Common myeloid progenitor, CD34-positive (primary cell): ENCODE measurements at regions not wholly inside any gene's neighbourhood (a gene's known extent, or its start where the extent isn't known, plus 50 kb on each side); places are given as distances from the start of the nearest gene placed in this dataset.

ENCODE experiments used
- CTCF ChIA-PET: fragments of 350-600 bp; sonication (Branson Sonifier 250); formaldehyde crosslinking; loops from one replicate; lab custom pipeline; 2021; ENCODE audit warnings: antibody characterized with exemption; lab: Charles Lee
- POLR2A ChIA-PET: fragments of 350-600 bp; sonication (Branson Sonifier 250); formaldehyde crosslinking; loops from one replicate; lab custom pipeline; 2021; ENCODE audit warnings: antibody characterized with exemption; lab: Charles Lee
- DNase-seq, 3 donors: peaks; one replicate each; pipeline versions ENCODE4 v3.0.0 to v3.0.0-alpha.2; 2013
- H3K27ac ChIP-seq, 2 experiments: 1 replicate in 1 of 2; 2 replicates in 1 of 2; pipeline ENCODE4 v1.7.0; 2013; ENCODE audit warnings: inconsistent platforms in 2 of 2, low read length in 2 of 2, mild to moderate bottlenecking in 2 of 2, low read depth in 1 of 2, moderate library complexity in 1 of 2; ENCODE audit not compliant: severe bottlenecking in 2 of 2, insufficient read depth in 1 of 2, poor library complexity in 1 of 2
- H3K27me3 ChIP-seq, 5 experiments: replicated peaks in 2 of 5; 1 replicate in 3 of 5; 2 replicates in 2 of 5; pipeline versions ENCODE4 v1.6.1 to v1.7.0; 2013; ENCODE audit warnings: low read length in 4 of 5, mild to moderate bottlenecking in 2 of 5, moderate library complexity in 2 of 5, inconsistent platforms in 1 of 5; ENCODE audit not compliant: insufficient read depth in 5 of 5, control insufficient read depth in 4 of 5
- H3K36me3 ChIP-seq, 4 experiments: 1 replicate in 2 of 4; 2 replicates in 2 of 4; pipeline versions ENCODE4 v1.6.1 to v1.7.0; 2013; ENCODE audit warnings: low read length in 3 of 4, control low read depth in 1 of 4, mild to moderate bottlenecking in 1 of 4; ENCODE audit not compliant: control insufficient read depth in 4 of 4, insufficient read depth in 4 of 4
- H3K4me1 ChIP-seq, 4 experiments: 1 replicate in 3 of 4; 2 replicates in 1 of 4; pipeline versions ENCODE4 v1.6.1 to v1.7.1; 2013; ENCODE audit warnings: low read length in 3 of 4, mild to moderate bottlenecking in 3 of 4, control low read depth in 1 of 4, inconsistent platforms in 1 of 4, moderate library complexity in 1 of 4; ENCODE audit not compliant: control insufficient read depth in 4 of 4, insufficient read depth in 4 of 4; ENCODE audit errors: control extremely low read depth in 1 of 4
- H3K4me3 ChIP-seq, 7 experiments: 1 replicate in 4 of 7; 2 replicates in 3 of 7; pipeline versions ENCODE4 v1.5.1 to v1.7.0; 2013; ENCODE audit warnings: mild to moderate bottlenecking in 7 of 7, low read length in 6 of 7, moderate library complexity in 6 of 7, inconsistent platforms in 2 of 7, low read depth in 2 of 7, control low read depth in 1 of 7; ENCODE audit not compliant: insufficient read depth in 4 of 7, control insufficient read depth in 1 of 7; ENCODE audit errors: extremely low read depth in 1 of 7
- H3K9me3 ChIP-seq, 5 experiments: 1 replicate in 4 of 5; 2 replicates in 1 of 5; pipeline versions ENCODE4 v1.6.1 to v1.7.1; 2013; ENCODE audit warnings: low read length in 4 of 5, mild to moderate bottlenecking in 2 of 5, inconsistent platforms in 1 of 5, low read depth in 1 of 5, moderate library complexity in 1 of 5; ENCODE audit not compliant: control insufficient read depth in 4 of 5, insufficient read depth in 2 of 5; ENCODE audit errors: control extremely low read depth in 1 of 5
- WGBS: methylation state at CpG from one replicate; pipeline ENCODE4 v1.1.5; 2013; ENCODE audit not compliant: insufficient coverage; 5-methylcytosine and 5-hydroxymethylcytosine counted together

DNA sequence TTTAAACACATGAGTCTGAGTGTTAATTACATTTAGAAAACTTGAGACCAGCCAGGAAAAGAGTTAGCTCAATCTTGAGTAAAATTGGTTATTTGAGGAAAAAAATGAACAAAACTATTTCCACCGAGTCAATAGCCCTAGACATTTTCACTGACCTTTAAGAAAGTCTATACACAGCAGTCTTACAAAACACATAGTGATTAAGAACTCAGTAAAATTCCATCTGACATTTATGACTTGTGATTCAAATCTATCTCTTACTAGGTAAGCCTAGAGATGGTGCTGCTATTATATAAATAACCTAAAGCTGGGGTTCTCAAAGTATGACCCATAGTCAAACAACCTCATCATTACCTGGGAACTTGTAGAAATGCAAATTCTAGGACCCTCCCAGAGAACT lies 109.1 kb upstream of the COL8A1 start:
- CTCF ChIA-PET, result interaction anchor here (0.7 kb wide), 1 partner anchor 113 kb away, joined by 3 read pairs; no protein-coding TSS in a partner anchor
- H3K4me1 ChIP-seq, result no peaks in the 10 kb centered on the region
- peaks cover 0 to 3% (median 0%) of the 10 kb centered on the region in 5 experiments for H3K9me3 ChIP-seq
- H3K27me3 ChIP-seq, result peaks cover 0 to 3% (median 0%) of the 10 kb centered on the region in 5 experiments
- no CpG with 5 or more reads among the region's 1 CpG for WGBS
- POLR2A ChIA-PET, result no interaction called here
- no peaks in the 10 kb centered on the region for H3K36me3 ChIP-seq
- DNase-seq, result no peak
- no peak overlapping the region for H3K4me3 ChIP-seq
- no peak overlapping the region for H3K27ac ChIP-seq

GRCh38 chr3:99526921-99527320 lies 111.5 kb upstream of the COL8A1 start:
- 94% methylated on average over 2 of the region's 4 CpGs for WGBS
- CTCF ChIA-PET, result no interaction called here
- H3K9me3 ChIP-seq, result peaks cover 0 to 3% (median 0%) of the 10 kb centered on the region in 5 experiments
- H3K4me3 ChIP-seq, result no peak overlapping the region
- POLR2A ChIA-PET, result no interaction called here
- peaks cover 0 to 3% (median 0%) of the 10 kb centered on the region in 5 experiments for H3K27me3 ChIP-seq
- no peaks in the 10 kb centered on the region for H3K36me3 ChIP-seq
- H3K27ac ChIP-seq, result no peak overlapping the region
- no peaks in the 10 kb centered on the region for H3K4me1 ChIP-seq
- no peak for DNase-seq

DNA sequence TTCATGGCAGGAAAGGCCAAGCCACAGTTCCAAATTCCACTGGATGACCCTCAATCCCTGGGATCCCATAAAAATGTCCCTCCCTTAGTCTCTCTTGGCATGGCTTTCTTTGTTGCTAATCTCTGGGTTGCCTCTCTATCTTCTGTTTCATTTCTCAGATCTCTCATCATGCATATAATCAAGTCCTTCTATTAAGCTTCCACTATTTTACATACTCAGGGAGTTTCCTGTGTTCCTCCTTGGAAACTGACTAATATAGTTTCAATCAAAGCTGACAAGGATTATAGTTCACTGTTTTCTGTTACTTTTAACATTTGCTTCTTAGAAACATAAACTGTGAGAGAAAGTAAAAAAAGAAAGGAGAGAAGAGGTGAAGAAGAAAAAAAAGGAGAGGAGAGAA lies 113.8 kb upstream of the COL8A1 start:
- Histone ChIP-seq H3K4me3 (no peak overlapping the region), H3K27me3 (peaks cover 0 to 3% (median 0%) of the 10 kb centered on the region in 5 experiments), H3K4me1 (no peaks in the 10 kb centered on the region), H3K9me3 (peaks cover 0 to 3% (median 0%) of the 10 kb centered on the region in 5 experiments), H3K36me3 (no peaks in the 10 kb centered on the region), H3K27ac (no peak overlapping the region)
- CTCF ChIA-PET, result no interaction called here
- DNase-seq, result no peak
- POLR2A ChIA-PET, result no interaction called here

DNA sequence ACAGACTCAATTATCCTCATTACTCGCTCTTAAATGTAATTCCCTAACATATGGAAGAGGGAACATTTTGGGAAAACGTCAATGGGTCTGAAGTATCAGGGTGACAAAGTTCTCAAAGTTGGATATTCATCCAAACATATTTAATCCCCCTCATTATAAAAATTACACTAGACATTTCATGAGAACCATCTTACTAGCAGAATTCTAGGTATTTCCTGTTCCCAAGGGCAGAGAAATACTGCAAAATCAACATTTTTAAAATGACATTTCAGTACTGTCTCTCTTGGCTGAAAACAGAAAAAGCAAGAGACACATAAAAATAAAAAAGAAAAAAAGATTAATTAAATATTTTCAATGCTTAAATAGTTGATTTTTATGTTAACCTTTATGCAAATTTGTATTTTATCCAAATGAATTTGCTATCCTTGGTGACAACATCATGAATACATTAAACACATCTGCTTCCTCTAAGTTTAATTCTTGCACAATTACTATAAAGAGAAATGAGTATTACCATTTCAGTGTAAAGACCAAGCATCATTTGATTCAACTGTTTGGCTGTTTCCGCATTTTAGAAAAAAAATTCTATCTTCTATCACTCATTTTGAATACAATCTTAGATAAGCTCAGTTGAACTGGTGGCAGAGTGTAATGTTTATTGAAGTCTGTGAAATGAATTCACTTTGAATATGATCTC lies 114.8 kb upstream of the COL8A1 start:
- Histone ChIP-seq H3K9me3 (peaks cover 0 to 3% (median 0%) of the 10 kb centered on the region in 5 experiments), H3K27me3 (peaks cover 0 to 3% (median 0%) of the 10 kb centered on the region in 5 experiments), H3K36me3 (no peaks in the 10 kb centered on the region), H3K27ac (no peak overlapping the region), H3K4me1 (no peaks in the 10 kb centered on the region), H3K4me3 (no peak overlapping the region)
- ChIA-PET POLR2A (no interaction called here), CTCF (interaction anchor here (1.1 kb wide), 1 partner anchor 26 kb away, joined by 3 read pairs; no protein-coding TSS in a partner anchor)
- 100% methylated on average over 1 of the region's 3 CpGs for WGBS
- no peak for DNase-seq

GRCh38 chr3:99522147-99522546 lies 116.2 kb upstream of the COL8A1 start:
- ChIA-PET CTCF (interaction anchor here (1.1 kb wide), 1 partner anchor 24 kb away, joined by 3 read pairs; no protein-coding TSS in a partner anchor), POLR2A (no interaction called here)
- no peaks in the 10 kb centered on the region for H3K36me3 ChIP-seq
- no peaks in the 10 kb centered on the region for H3K4me1 ChIP-seq
- DNase-seq, result no peak
- peaks cover 0 to 1% (median 0%) of the 10 kb centered on the region in 5 experiments for H3K27me3 ChIP-seq
- H3K27ac ChIP-seq, result no peak overlapping the region
- peaks cover 0 to 3% (median 0%) of the 10 kb centered on the region in 5 experiments for H3K9me3 ChIP-seq
- WGBS, result 100% methylated on average over 2 of the region's 2 CpGs
- H3K4me3 ChIP-seq, result no peak overlapping the region

- Histone ChIP-seq H3K36me3 (no peaks in the 10 kb centered on the region), H3K4me3 (no peak overlapping the region), H3K4me1 (no peaks in the 10 kb centered on the region), H3K27ac (no peak overlapping the region), H3K9me3 (peaks cover 0 to 3% (median 0%) of the 10 kb centered on the region in 5 experiments), H3K27me3 (peaks cover 0 to 1% (median 0%) of the 10 kb centered on the region in 5 experiments)
- POLR2A ChIA-PET, result no interaction called here
- DNase-seq, result no peak
- CTCF ChIA-PET, result no interaction called here
- 90% methylated on average over 1 of the region's 2 CpGs for WGBS
Measured at GRCh38 chr3:99521551-99521950, 116.8 kb upstream of the COL8A1 start.

- ChIA-PET POLR2A (no interaction called here), CTCF (interaction anchor here (1.3 kb wide), 1 partner anchor 12 kb away, joined by 3 read pairs; no protein-coding TSS in a partner anchor)
- no peak for DNase-seq
- peaks cover 0 to 1% (median 0%) of the 10 kb centered on the region in 5 experiments for H3K27me3 ChIP-seq
- no peak overlapping the region for H3K4me3 ChIP-seq
- H3K4me1 ChIP-seq, result no peaks in the 10 kb centered on the region
- H3K9me3 ChIP-seq, result peaks cover 0 to 1% (median 0%) of the 10 kb centered on the region in 5 experiments
- no peak overlapping the region for H3K27ac ChIP-seq
- H3K36me3 ChIP-seq, result no peaks in the 10 kb centered on the region
Measured at GRCh38 chr3:99520513-99520912, 117.9 kb upstream of the COL8A1 start.
